Endothelial cell (in vitro differentiated cells): ENCODE measurements at regions not wholly inside any gene's neighbourhood (a gene's known extent, or its start where the extent isn't known, plus 50 kb on each side); places are given as distances from the start of the nearest gene placed in this dataset.
"Not testable (repeated sequence)": the region's sequence is repeated elsewhere in the genome, so short reads cannot be mapped to it uniquely, and the experiment has no call there.

Experiments
- DNase-seq: peaks from one replicate; pipeline ENCODE4 v3.0.0; 2021; ENCODE audit warnings: low spot score
- H3K27ac Mint-ChIP-seq: one replicate; pipeline ENCODE4 v1.8.0; 2021; ENCODE audit warnings: mixed read lengths, inconsistent platforms; ENCODE audit not compliant: unreplicated experiment
- H3K27me3 Mint-ChIP-seq: one replicate; pipeline ENCODE4 v1.8.0; 2021; ENCODE audit warnings: mild to moderate bottlenecking, moderate library complexity, mixed read lengths, inconsistent platforms; ENCODE audit not compliant: unreplicated experiment
- H3K36me3 Mint-ChIP-seq: one replicate; pipeline ENCODE4 v1.8.0; 2021; ENCODE audit warnings: mild to moderate bottlenecking, low read depth, mixed read lengths, inconsistent platforms; ENCODE audit not compliant: unreplicated experiment
- H3K4me1 Mint-ChIP-seq: one replicate; pipeline ENCODE4 v1.8.0; 2021; ENCODE audit warnings: mild to moderate bottlenecking, mixed read lengths, inconsistent platforms; ENCODE audit not compliant: unreplicated experiment
- H3K4me3 Mint-ChIP-seq: one replicate; pipeline ENCODE4 v1.8.0; 2021; ENCODE audit warnings: mild to moderate bottlenecking, mixed read lengths, inconsistent platforms; ENCODE audit not compliant: unreplicated experiment
- H3K9me3 Mint-ChIP-seq: one replicate; pipeline ENCODE4 v1.8.0; 2021; ENCODE audit warnings: mixed read lengths, inconsistent platforms; ENCODE audit not compliant: unreplicated experiment
- CTCF ChIP-seq: fragments of 200-600 bp; sonication (generic); IDR thresholded peaks from one replicate; pipeline ENCODE4 v1.5.0; 2021; ENCODE audit warnings: antibody characterized with exemption; ENCODE audit not compliant: unreplicated experiment

- no peaks in the 10 kb centered on the region for H3K36me3 Mint-ChIP-seq
Measured at GRCh38 chr1:191065771-191066170, 588.1 kb upstream of the BRINP3 start.

GRCh38 chr1:191074881-191075280 is 597.2 kb upstream of the BRINP3 start:
- no peak for TF ChIP-seq CTCF
- Mint-ChIP-seq H3K4me3 (no peak overlapping the region), H3K27ac (no peak overlapping the region), H3K9me3 (no peaks in the 10 kb centered on the region), H3K36me3 (no peaks in the 10 kb centered on the region), H3K4me1 (no peaks in the 10 kb centered on the region), H3K27me3 (no peaks in the 10 kb centered on the region)
- no peak for DNase-seq

More at GRCh38 chr1:191065771-191066170, 588.1 kb upstream of the BRINP3 start:
- DNase-seq = no peak
- Mint-ChIP-seq H3K4me1 (no peaks in the 10 kb centered on the region), H3K4me3 (no peak overlapping the region), H3K27me3 (peaks cover 1% of the 10 kb centered on the region), H3K9me3 (no peaks in the 10 kb centered on the region), H3K27ac (no peak overlapping the region)
- no peak for TF ChIP-seq CTCF

GRCh38 chr1:191083090-191083489 is 605.4 kb upstream of the BRINP3 start:
- H3K27ac Mint-ChIP-seq, H3K36me3 Mint-ChIP-seq, H3K27me3 Mint-ChIP-seq, H3K4me1 Mint-ChIP-seq, DNase-seq, H3K9me3 Mint-ChIP-seq, H3K4me3 Mint-ChIP-seq: not testable (repeated sequence)

- H3K4me3 Mint-ChIP-seq = no peak overlapping the region
- H3K27ac Mint-ChIP-seq = no peak overlapping the region
- no peak for DNase-seq
- H3K4me1 Mint-ChIP-seq = no peaks in the 10 kb centered on the region
- no peaks in the 10 kb centered on the region for H3K27me3 Mint-ChIP-seq
- no peaks in the 10 kb centered on the region for H3K9me3 Mint-ChIP-seq
- no peak for TF ChIP-seq CTCF
- H3K36me3 Mint-ChIP-seq = no peaks in the 10 kb centered on the region
Measured at GRCh38 chr1:191085121-191085520, 607.5 kb upstream of the BRINP3 start.

- no peaks in the 10 kb centered on the region for H3K36me3 Mint-ChIP-seq
- H3K9me3 Mint-ChIP-seq = no peaks in the 10 kb centered on the region
- DNase-seq = no peak
- no peaks in the 10 kb centered on the region for H3K4me1 Mint-ChIP-seq
- H3K4me3 Mint-ChIP-seq = no peak overlapping the region
- no peaks in the 10 kb centered on the region for H3K27me3 Mint-ChIP-seq
- TF ChIP-seq CTCF = no peak
- no peak overlapping the region for H3K27ac Mint-ChIP-seq
Measured at GRCh38 chr1:191086910-191087309, 609.2 kb upstream of the BRINP3 start.

GRCh38 chr1:191096405-191096804 is 618.7 kb upstream of the BRINP3 start:
- Mint-ChIP-seq H3K36me3 (no peaks in the 10 kb centered on the region), H3K27ac (no peak overlapping the region), H3K9me3 (no peaks in the 10 kb centered on the region), H3K27me3 (no peaks in the 10 kb centered on the region), H3K4me1 (no peaks in the 10 kb centered on the region), H3K4me3 (no peak overlapping the region)
- no peak for TF ChIP-seq CTCF
- DNase-seq = no peak
